ENCODE measurements at regions not wholly inside any gene's neighbourhood (a gene's known extent, or its start where the extent isn't known, plus 50 kb on each side); places are given as distances from the start of the nearest gene placed in this dataset.
"Not testable (repeated sequence)": the region's sequence is repeated elsewhere in the genome, so short reads cannot be mapped to it uniquely, and the experiment has no call there.

DNA sequence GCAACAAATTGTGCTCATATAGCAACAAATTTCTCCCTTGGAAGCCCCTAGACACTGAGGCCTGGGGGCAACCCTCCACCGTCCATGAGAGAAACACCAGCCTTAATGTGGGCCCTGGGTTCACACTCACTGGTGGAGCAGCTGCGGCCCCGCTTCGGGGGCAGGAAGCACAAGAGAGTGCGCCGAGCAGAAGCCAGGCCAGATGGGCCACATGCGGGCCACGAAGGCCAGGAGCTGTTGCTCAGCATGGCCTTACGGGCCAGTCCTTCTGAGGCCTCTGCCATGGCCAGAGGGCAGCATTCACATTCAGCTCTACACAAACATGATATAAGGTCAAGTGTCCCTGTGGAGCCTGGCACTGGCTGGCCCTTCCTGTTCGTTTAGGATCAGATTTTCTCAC lies 60.0 kb upstream of the VIPR2 start:
- TF ChIP-seq, protein P1, sequence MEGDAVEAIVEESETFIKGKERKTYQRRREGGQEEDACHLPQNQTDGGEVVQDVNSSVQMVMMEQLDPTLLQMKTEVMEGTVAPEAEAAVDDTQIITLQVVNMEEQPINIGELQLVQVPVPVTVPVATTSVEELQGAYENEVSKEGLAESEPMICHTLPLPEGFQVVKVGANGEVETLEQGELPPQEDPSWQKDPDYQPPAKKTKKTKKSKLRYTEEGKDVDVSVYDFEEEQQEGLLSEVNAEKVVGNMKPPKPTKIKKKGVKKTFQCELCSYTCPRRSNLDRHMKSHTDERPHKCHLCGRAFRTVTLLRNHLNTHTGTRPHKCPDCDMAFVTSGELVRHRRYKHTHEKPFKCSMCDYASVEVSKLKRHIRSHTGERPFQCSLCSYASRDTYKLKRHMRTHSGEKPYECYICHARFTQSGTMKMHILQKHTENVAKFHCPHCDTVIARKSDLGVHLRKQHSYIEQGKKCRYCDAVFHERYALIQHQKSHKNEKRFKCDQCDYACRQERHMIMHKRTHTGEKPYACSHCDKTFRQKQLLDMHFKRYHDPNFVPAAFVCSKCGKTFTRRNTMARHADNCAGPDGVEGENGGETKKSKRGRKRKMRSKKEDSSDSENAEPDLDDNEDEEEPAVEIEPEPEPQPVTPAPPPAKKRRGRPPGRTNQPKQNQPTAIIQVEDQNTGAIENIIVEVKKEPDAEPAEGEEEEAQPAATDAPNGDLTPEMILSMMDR (IDR thresholded peaks at IDR 0.05; ENCODE audit: extremely low read depth, low read depth, low read length): no peak
- no peaks in the 10 kb centered on the region for H3K4me1 ChIP-seq (ENCODE audit: insufficient read depth, low read length)
- H3K27me3 ChIP-seq (ENCODE audit: insufficient read depth, low read length): no peaks in the 10 kb centered on the region
- H3K27ac ChIP-seq (ENCODE audit: low read depth, low read length): no peak overlapping the region
- no peaks in the 10 kb centered on the region for H3K9me3 ChIP-seq (ENCODE audit: low read depth, low read length)
- H3K4me3 ChIP-seq (ENCODE audit: insufficient read depth, low read length): no peak overlapping the region
- H3K79me2 ChIP-seq (ENCODE audit: insufficient read depth, low read length): no peaks in the 10 kb centered on the region
- DNase-seq (ENCODE audit: insufficient read length, low spot score, missing footprints): no peak
- H3K4me2 ChIP-seq (ENCODE audit: insufficient read depth, low read length): no peak overlapping the region
- no peak overlapping the region for H2AFZ ChIP-seq (ENCODE audit: low read length)
- H4K20me1 ChIP-seq (ENCODE audit: insufficient read depth, low read length): no peaks in the 10 kb centered on the region
- no peaks in the 10 kb centered on the region for H3K36me3 ChIP-seq (ENCODE audit: insufficient read depth, low read length)

DNA sequence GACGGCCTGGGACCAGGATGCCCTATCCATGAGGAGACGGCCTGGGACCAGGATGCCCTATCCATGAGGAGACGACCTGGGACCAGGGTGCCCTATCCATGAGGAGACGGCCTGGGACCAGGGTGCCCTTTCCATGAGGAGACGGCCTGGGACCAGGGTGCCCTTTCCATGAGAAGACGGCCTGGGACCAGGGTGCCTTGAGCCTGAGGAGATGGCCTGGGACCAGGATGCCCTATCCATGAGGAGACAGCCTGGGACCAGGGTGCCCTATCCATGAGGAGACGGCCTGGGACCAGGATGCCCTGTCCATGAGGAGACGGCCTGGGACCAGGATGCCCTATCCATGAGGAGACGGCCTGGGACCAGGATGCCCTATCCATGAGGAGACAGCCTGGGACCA lies 58.6 kb upstream of the VIPR2 start:
- not testable (repeated sequence) for DNase-seq (ENCODE audit: insufficient read length, low spot score, missing footprints)

DNA sequence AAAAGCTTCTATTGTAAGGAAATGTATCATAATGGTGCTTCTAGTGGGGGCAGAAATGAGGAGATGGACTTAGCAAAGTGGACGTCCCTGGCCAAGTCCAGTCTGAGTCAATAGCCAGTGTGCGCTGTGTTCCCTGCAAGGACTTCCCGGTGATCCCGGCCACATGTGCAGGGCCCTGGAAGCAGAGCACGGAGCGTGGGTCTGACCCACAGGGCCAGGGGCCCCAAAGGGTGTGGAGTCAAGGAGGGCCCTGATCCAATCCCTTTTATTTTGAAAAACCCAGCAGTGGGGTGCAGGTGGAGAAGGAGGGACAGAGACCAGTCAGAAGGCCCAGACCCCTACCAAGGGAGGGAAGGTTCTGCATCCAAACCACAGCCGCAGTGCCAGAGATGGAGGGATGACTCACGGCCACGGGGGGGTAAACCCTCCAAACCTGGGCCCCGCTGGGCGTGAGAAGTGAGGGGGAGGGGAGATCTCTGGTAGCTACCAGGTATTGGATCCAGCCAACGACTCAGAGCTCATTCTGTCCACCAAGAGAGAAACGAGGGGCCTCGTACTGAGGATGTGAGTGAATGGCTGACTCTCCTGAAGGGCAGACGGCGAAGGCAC lies 57.2 kb upstream of the VIPR2 start:
- TF ChIP-seq, protein P1 (IDR thresholded peaks at IDR 0.05; ENCODE audit: extremely low read depth, low read depth, low read length): no peak
- Histone ChIP-seq H3K36me3 (ENCODE audit: insufficient read depth, low read length) (no peaks in the 10 kb centered on the region), H3K27ac (ENCODE audit: low read depth, low read length) (no peak overlapping the region), H4K20me1 (ENCODE audit: insufficient read depth, low read length) (no peaks in the 10 kb centered on the region), H2AFZ (ENCODE audit: low read length) (no peak overlapping the region), H3K4me2 (ENCODE audit: insufficient read depth, low read length) (no peak overlapping the region), H3K4me1 (ENCODE audit: insufficient read depth, low read length) (no peaks in the 10 kb centered on the region), H3K27me3 (ENCODE audit: insufficient read depth, low read length) (no peaks in the 10 kb centered on the region), H3K9me3 (ENCODE audit: low read depth, low read length) (no peaks in the 10 kb centered on the region), H3K4me3 (ENCODE audit: insufficient read depth, low read length) (no peak overlapping the region), H3K79me2 (ENCODE audit: insufficient read depth, low read length) (no peaks in the 10 kb centered on the region)
- DNase-seq (ENCODE audit: insufficient read length, low spot score, missing footprints): no peak

More for the DNA sequence above, 58.6 kb upstream of the VIPR2 start:
- H3K27me3 ChIP-seq (ENCODE audit: insufficient read depth, low read length); H3K9me3 ChIP-seq (ENCODE audit: low read depth, low read length); H3K79me2 ChIP-seq (ENCODE audit: insufficient read depth, low read length); H3K4me1 ChIP-seq (ENCODE audit: insufficient read depth, low read length); H3K4me2 ChIP-seq (ENCODE audit: insufficient read depth, low read length); H4K20me1 ChIP-seq (ENCODE audit: insufficient read depth, low read length); H3K36me3 ChIP-seq (ENCODE audit: insufficient read depth, low read length); H3K27ac ChIP-seq (ENCODE audit: low read depth, low read length); H3K4me3 ChIP-seq (ENCODE audit: insufficient read depth, low read length); H2AFZ ChIP-seq (ENCODE audit: low read length): not testable (repeated sequence)

DNA sequence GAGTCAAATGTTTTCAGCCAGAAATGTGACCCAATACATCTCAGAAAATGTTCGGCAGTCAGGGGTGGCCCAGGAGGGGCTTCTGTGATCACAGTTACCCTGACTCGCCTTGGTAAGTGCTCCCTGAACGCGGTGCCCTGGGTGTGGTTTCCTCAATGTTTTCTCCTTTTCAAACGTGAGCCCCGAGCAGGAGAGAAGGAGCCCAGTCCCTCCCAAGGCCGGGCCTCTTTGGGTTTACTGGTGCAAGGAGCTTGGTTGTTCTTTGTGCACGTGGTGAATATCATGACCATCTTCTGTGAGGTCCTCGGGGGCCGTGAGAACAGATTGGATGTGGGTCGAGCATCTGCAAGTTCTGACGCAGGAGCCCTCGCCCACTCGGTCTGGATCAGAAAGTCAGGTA lies 55.8 kb upstream of the VIPR2 start:
- no peaks in the 10 kb centered on the region for H3K36me3 ChIP-seq (ENCODE audit: insufficient read depth, low read length)
- H2AFZ ChIP-seq (ENCODE audit: low read length): no peak overlapping the region
- no peak overlapping the region for H3K4me3 ChIP-seq (ENCODE audit: insufficient read depth, low read length)
- no peaks in the 10 kb centered on the region for H3K9me3 ChIP-seq (ENCODE audit: low read depth, low read length)
- TF ChIP-seq, protein P1 (IDR thresholded peaks at IDR 0.05; ENCODE audit: extremely low read depth, low read depth, low read length): no peak
- H3K4me2 ChIP-seq (ENCODE audit: insufficient read depth, low read length): no peak overlapping the region
- no peak overlapping the region for H3K27ac ChIP-seq (ENCODE audit: low read depth, low read length)
- H3K4me1 ChIP-seq (ENCODE audit: insufficient read depth, low read length): no peaks in the 10 kb centered on the region
- no peak for DNase-seq (ENCODE audit: insufficient read length, low spot score, missing footprints)
- no peaks in the 10 kb centered on the region for H3K27me3 ChIP-seq (ENCODE audit: insufficient read depth, low read length)
- no peaks in the 10 kb centered on the region for H3K79me2 ChIP-seq (ENCODE audit: insufficient read depth, low read length)
- H4K20me1 ChIP-seq (ENCODE audit: insufficient read depth, low read length): no peaks in the 10 kb centered on the region

Measured in osteoblast (primary cell).